ACC112 (cell line): ENCODE measurements at regions not wholly inside any gene's neighbourhood (a gene's known extent, or its start where the extent isn't known, plus 50 kb on each side); places are given as distances from the start of the nearest gene placed in this dataset.
"Not testable (repeated sequence)": the region's sequence is repeated elsewhere in the genome, so short reads cannot be mapped to it uniquely, and the experiment has no call there.

Experiments used
- H2AFZ ChIP-seq: fragments of 200-600 bp; sonication (generic); one replicate; pipeline ENCODE4 v1.6.0; 2017; ENCODE audit warnings: antibody characterized with exemption, low read length; ENCODE audit not compliant: unreplicated experiment
- H3K27ac ChIP-seq: fragments of 200-600 bp; sonication (generic); 2 replicates; pipeline ENCODE4 v1.5.1; 2014; ENCODE audit warnings: low read depth, mild to moderate bottlenecking, antibody characterized with exemption, low read length, moderate library complexity
- H3K27me3 ChIP-seq: fragments of 200-600 bp; sonication (generic); 2 replicates; pipeline ENCODE4 v1.6.1; 2014; ENCODE audit warnings: mild to moderate bottlenecking, antibody characterized with exemption, low read length, moderate library complexity, mixed read lengths; ENCODE audit not compliant: insufficient read depth
- H3K36me3 ChIP-seq: fragments of 200-600 bp; sonication (generic); 2 replicates; pipeline ENCODE4 v1.6.1; 2016; ENCODE audit warnings: mild to moderate bottlenecking, antibody characterized with exemption, low read length, moderate library complexity, mixed read lengths; ENCODE audit not compliant: insufficient read depth
- H3K4me1 ChIP-seq: fragments of 200-600 bp; sonication (generic); one replicate; pipeline ENCODE4 v1.6.1; 2016; ENCODE audit warnings: low read length, mixed read lengths; ENCODE audit not compliant: insufficient read depth, unreplicated experiment, control insufficient read depth
- H3K4me3 ChIP-seq: fragments of 200-600 bp; sonication (generic); 2 replicates; pipeline ENCODE4 v1.5.1; 2014; ENCODE audit warnings: mild to moderate bottlenecking, low read depth, low read length
- H3K79me2 ChIP-seq: fragments of 200-600 bp; sonication (generic); one replicate; pipeline ENCODE4 v1.6.0; 2016; ENCODE audit warnings: low read length; ENCODE audit not compliant: control insufficient read depth, unreplicated experiment, insufficient read depth

DNA sequence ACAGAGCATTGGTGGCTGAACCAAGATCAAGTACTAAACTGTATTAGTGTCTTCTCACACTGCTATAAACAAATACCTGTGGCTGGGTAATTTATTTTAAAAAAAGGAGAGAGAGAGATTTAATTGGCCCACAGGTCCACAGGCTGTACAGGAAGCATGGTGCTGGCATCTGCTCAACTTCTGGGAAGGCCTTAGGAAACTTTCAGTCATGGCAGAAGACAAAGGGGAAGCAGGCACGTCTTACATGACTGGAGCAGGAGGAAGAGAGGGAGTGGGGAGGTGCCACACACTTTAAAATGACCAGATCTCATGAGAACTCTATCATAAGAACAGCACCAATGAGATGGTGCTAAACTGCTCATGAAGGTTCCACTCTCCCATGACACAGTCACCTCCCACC lies 95.2 kb upstream of the JCAD start:
- no peak overlapping the region for H2AFZ ChIP-seq
- peaks cover 5% of the 10 kb centered on the region; the same call in 1 of the 2 replicates for H3K27me3 ChIP-seq

DNA sequence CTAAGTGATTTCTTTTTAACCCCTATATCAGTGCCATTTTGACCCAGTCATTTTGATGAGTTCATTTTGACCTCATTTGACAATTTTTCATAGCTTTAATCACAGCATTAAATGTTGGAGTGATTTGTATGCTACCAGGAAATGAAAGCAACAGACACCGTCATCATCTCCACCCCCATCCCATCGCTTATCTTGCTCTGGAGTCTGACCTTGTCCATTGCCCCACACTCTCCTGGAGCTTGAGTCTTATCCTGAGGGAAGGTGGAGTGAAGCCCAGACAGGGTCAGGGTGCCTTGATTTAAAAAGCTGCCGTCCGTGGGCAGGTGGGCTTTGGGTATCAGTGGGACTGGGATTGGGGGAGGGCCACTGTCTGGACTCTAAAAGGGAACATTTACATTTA lies 94.7 kb upstream of the JCAD start:
- Histone ChIP-seq H3K79me2 (no peaks in the 10 kb centered on the region), H3K4me1 (peaks cover 20% of the 10 kb centered on the region), H3K36me3 (no peaks in the 10 kb centered on the region), H3K4me3 (no peak overlapping the region), H3K27me3 (peaks cover 10% of the 10 kb centered on the region), H3K27ac (no peak overlapping the region), H2AFZ (no peak overlapping the region)

More for the DNA sequence above, 95.2 kb upstream of the JCAD start:
- H3K79me2 ChIP-seq, result no peaks in the 10 kb centered on the region
- H3K4me1 ChIP-seq, result peaks cover 21% of the 10 kb centered on the region
- no peak overlapping the region for H3K27ac ChIP-seq
- H3K36me3 ChIP-seq, result no peaks in the 10 kb centered on the region
- H3K4me3 ChIP-seq, result no peak overlapping the region

DNA sequence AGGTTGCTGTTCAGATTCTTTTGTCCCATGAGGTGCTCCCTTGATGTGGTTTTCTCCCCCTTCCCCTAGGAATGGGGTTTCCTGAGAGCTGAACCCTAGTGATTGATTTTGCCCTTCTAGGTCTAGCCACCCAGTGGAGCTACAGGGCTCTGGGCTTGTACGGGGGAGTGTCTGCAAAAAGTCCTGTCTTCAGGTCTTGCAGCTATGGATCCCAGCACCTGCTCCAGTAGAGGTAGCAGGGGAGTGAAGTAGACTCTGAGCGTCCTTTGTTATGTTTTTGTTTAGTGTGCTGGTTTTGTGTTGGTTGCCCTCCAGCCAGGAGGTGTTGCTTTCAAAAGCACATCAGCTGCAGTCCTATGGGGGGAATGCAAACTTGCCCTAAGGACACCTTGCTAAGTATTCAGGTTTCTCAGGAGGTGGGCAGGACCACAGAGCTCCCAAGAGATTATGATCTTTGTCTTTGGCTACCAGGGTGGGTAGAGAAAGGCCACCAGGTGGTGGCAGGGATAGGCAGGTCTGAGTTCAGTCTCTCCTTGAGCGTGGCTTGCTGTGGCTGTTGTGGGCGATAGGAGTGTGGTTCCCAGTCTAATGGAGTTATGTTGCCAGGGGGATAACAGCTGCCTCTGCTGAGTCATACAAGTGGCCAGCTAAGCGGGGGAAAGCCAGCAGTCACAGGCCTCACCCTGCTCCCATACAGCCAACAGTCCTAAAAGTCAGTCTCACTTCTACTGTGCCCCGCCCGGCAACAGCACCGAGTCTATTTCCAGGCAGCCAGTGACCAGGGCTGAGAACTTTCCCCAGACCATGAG lies 92.4 kb upstream of the JCAD start:
- Histone ChIP-seq H3K79me2 (no peaks in the 10 kb centered on the region), H3K27me3 (peaks cover 22% of the 10 kb centered on the region), H3K27ac (no peak overlapping the region), H3K36me3 (no peaks in the 10 kb centered on the region), H3K4me3 (no peak overlapping the region), H2AFZ (peak overlapping the region; percentile 50), H3K4me1 (peaks cover 10% of the 10 kb centered on the region)

DNA sequence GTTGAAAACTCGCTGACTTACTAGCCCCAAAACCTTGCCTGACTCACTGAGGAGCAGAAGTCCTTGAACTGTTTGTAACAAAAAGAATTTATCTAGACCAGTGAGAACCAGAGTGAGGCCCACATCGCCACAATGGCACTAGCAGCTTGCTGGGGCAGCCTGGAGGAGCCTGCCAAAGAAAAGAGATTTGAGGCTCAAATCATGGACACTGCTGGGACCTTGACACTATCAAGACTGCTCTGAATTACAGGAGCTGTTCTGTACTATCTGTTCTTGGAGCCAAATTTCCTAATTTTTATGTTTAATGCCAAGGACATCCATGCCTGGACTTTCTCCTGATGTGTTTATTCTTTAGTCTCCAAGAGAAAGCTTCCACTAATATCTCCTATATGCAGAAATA lies 82.0 kb upstream of the JCAD start:
- Histone ChIP-seq H2AFZ (no peak overlapping the region), H3K36me3 (no peaks in the 10 kb centered on the region), H3K4me3 (no peak overlapping the region), H3K4me1 (no peaks in the 10 kb centered on the region), H3K27ac (no peak overlapping the region), H3K27me3 (peaks cover 30% of the 10 kb centered on the region), H3K79me2 (no peaks in the 10 kb centered on the region)

DNA sequence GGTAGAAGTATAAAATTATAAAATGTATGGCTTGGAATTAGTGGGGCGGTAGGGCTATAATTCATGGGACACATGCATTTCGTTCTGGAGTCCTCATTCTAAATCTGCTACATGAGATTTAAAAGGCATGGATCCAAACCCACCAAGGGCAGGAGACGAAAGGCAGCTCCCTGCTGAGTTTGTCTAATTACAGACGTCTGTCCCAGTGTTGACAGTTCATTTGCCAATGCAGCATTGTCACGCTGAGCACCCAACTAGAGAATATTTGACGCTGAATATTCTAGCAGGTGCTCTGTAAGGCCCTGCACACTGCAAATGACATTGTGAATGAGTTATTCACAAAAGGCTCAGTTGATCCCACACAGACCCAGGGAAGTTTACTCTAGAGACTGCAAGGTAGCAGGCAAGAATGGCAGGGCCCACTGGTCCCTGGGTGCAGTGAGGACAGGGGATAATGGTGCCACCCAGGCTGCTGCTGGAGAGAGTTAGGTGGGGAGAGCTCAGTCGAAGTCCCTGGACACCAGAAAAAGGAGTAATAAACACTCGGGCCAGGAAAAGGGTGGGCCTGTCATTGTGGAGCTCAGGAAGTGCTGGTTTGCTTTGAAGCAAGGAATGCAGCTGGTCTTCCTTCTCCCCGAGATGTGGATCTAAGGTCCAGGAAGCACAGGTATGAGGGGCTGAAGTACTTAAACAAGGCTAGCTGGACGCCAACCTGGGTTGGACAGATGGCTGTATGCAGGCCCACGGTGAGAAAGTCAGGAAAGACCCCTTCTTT lies 75.0 kb upstream of the JCAD start:
- Histone ChIP-seq H3K27ac (no peak overlapping the region), H2AFZ (no peak overlapping the region), H3K4me3 (no peak overlapping the region)

DNA sequence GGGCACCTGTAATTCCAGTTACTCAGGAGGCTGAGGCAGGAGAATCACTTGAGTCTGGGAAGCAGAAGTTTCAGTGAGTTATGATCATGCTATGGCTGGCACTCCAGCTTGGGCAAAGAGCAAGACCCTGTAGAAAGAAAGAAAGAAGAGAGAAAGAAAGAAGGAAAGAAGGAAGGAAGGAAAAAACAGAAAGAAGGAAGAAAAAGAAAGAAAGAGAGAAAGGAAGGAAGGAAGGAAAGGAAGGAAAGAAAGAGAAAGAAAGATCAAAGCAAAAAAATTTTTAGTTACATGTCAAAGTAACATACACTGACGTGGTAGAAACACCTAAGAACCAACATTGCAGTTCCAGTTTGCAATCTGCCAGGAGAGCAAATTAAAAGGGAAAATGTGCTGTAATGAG lies 73.8 kb upstream of the JCAD start:
- H3K79me2 ChIP-seq, result no peaks in the 10 kb centered on the region
- no peak overlapping the region for H3K27ac ChIP-seq
- no peak overlapping the region for H2AFZ ChIP-seq
- no peaks in the 10 kb centered on the region for H3K27me3 ChIP-seq
- no peak overlapping the region for H3K4me3 ChIP-seq
- H3K36me3 ChIP-seq, result no peaks in the 10 kb centered on the region
- H3K4me1 ChIP-seq, result no peaks in the 10 kb centered on the region

More for the DNA sequence above, 75.0 kb upstream of the JCAD start:
- no peaks in the 10 kb centered on the region for H3K36me3 ChIP-seq
- H3K4me1 ChIP-seq, result no peaks in the 10 kb centered on the region
- no peaks in the 10 kb centered on the region for H3K79me2 ChIP-seq
- no peaks in the 10 kb centered on the region for H3K27me3 ChIP-seq

DNA sequence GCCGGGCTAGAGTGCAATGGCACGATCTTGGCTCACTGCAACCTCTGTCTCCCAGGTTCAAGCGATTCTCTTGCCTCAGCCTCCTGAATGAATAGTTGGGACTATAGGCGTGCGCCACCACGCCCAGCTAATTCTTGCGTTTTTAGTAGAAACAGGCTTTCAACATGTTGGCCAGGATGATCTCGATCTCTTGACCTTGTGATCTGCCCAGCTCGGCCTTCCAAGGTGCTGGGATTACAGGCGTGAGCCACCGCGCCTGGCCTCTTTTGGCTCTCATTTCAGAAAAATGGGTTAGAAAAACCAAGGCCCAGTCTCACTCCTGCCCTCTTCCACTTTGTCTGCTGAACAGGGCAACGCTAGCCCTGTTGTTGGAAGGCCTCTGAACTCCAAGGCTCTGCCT lies 72.0 kb upstream of the JCAD start:
- not testable (repeated sequence) for H2AFZ ChIP-seq, H3K36me3 ChIP-seq, H3K27ac ChIP-seq, H3K4me1 ChIP-seq, H3K27me3 ChIP-seq, H3K79me2 ChIP-seq, H3K4me3 ChIP-seq

DNA sequence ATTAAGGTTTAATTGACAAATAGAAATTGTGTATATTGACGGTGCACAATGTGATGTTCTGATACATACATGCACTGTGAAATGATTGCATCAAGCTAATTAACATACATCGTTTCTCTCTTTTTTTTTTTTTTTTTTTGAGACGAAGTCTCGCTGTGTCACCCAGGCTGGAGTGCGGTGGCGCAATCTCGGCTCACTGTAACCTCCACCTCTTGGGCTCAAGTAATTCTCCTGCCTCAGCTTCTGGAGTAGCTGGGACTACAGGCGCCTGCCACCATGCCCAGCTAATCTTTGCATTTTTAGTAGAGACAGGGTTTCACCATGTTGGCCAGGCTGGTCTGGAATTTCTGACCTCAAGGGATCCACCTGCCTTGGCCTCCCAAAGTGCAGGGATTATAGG lies 69.9 kb upstream of the JCAD start:
- H3K79me2 ChIP-seq, H3K4me3 ChIP-seq, H3K4me1 ChIP-seq, H2AFZ ChIP-seq, H3K36me3 ChIP-seq, H3K27ac ChIP-seq, H3K27me3 ChIP-seq: not testable (repeated sequence)

DNA sequence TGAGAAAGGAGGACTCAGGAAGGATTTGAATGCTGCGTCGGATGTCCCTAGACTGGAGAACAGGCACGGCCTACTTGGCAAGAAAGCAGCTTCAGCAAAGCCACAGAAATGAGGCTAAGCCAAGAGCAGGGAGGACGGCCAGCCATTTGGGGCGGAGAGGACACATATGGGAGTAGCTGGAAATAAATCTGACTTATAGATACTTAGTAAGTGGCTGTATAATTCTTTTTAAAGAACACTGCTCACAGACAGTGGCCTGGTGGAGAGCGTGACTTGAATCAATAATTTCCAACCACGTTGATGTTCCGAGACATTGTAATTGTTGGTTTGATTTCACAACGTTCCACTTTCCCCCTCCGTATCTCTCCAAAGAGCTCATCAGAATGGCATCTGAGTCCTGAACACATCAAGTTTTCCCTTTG lies 67.7 kb upstream of the JCAD start:
- no peak overlapping the region for H2AFZ ChIP-seq
- no peaks in the 10 kb centered on the region for H3K27me3 ChIP-seq
- H3K79me2 ChIP-seq, result no peaks in the 10 kb centered on the region
- no peak overlapping the region for H3K4me3 ChIP-seq
- H3K27ac ChIP-seq, result peak overlapping the region; percentile 23; the same call in 1 of the 2 replicates
- H3K4me1 ChIP-seq, result no peaks in the 10 kb centered on the region
- H3K36me3 ChIP-seq, result no peaks in the 10 kb centered on the region

DNA sequence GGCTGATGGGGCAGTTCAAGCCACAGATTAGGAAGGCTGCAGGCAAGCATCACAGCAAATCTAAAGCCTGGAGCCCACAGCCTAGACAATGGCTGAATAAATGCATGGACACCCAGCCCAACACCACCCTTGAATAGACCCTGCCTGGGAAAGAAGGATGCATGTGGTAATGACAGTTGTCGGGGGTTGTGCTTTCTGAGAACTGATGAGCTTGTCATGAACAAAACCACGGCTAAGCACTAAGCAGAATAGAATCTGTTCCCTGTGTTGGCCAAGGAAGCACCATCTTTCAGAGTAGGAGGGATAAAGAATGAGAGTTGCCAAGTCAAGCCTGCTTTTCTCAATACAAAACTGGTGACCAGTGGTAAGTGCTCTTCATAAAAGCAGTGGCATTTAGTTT lies 66.1 kb upstream of the JCAD start:
- no peak overlapping the region for H2AFZ ChIP-seq
- H3K27ac ChIP-seq, result no peak overlapping the region

DNA sequence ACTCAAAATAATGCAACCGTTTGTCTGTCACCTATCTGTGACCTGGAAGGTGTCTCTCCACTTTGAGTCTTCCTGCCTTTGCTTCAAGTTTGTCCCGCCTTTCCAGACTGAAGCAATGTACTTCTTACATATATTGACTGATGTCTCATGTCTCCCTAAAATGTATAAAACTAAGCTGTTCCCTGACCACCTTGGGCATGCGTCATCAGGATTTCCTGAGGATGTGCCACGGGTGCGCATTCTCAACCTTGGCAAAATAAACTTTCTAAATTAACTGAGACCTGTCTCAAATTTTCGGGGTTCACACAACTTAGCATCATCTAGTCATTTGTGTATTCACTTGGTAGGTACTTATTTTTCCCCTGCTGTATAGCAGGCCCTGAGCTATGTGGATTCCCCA lies 65.3 kb upstream of the JCAD start:
- Histone ChIP-seq H3K27me3 (no peaks in the 10 kb centered on the region), H3K36me3 (no peaks in the 10 kb centered on the region), H3K4me3 (no peak overlapping the region), H2AFZ (no peak overlapping the region), H3K79me2 (no peaks in the 10 kb centered on the region), H3K4me1 (no peaks in the 10 kb centered on the region), H3K27ac (no peak overlapping the region)

More for the DNA sequence above, 66.1 kb upstream of the JCAD start:
- H3K4me1 ChIP-seq, result no peaks in the 10 kb centered on the region
- no peaks in the 10 kb centered on the region for H3K36me3 ChIP-seq
- no peaks in the 10 kb centered on the region for H3K27me3 ChIP-seq
- H3K79me2 ChIP-seq, result no peaks in the 10 kb centered on the region
- H3K4me3 ChIP-seq, result no peak overlapping the region
